GM18505 (cell line): ENCODE measurements at regions not wholly inside any gene's neighbourhood (a gene's known extent, or its start where the extent isn't known, plus 50 kb on each side); places are given as distances from the start of the nearest gene placed in this dataset.
"Not testable (repeated sequence)": the region's sequence is repeated elsewhere in the genome, so short reads cannot be mapped to it uniquely, and the experiment has no call there.

Source experiments
- ATAC-seq: cut with Tn5 transposase; IDR thresholded peaks from one replicate; pipeline ENCODE4 v1.9.1; 2021; ENCODE audit not compliant: unreplicated experiment
- POLR2A ChIP-seq: IDR thresholded peaks from 4 replicates; pipeline ENCODE4 v1.6.1; 2011; ENCODE audit warnings: borderline replicate concordance; ENCODE audit not compliant: insufficient read depth, insufficient read length; ENCODE audit errors: extremely low read depth

DNA sequence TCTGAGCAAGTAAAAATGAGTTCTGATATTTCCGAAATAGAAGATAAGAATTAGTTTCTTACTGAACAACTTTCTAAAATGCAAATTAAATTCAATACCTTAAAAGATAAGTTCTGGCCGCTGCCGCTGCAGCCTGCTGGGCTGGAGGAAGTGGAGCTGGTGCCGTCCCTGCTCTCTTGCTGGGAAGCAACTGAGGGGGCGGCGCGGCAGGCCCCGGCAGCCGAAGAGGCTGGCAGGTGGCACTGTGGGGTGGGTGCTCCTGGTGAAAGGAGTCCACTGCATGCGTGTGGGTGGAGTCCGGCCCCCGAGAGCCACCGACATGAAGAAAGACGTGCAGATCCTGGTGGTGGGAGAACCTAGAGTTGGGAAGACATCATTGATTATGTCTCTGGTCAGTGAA lies 89.5 kb upstream of the ZNF519 start:
- ATAC-seq, result no peak
- TF ChIP-seq POLR2A, result no peak

DNA sequence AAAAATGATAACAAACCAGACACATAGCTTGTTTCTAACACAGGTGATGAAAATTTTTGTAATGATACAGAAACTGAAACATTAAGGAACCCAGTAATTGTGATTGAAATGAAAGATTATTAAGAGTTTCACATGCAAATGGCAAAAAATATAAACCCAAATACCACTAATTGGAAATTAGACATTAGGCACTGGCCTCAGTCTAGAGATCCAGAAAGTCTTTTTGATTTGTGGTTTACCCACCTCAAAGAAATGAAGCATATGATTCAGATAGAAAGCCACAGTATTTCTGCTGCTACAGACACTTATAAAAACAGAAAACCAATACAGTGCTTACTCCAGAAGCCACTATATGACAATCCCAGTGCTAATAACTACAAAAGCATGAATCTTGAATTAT lies 83.7 kb upstream of the ZNF519 start:
- ATAC-seq, result not testable (repeated sequence)

DNA sequence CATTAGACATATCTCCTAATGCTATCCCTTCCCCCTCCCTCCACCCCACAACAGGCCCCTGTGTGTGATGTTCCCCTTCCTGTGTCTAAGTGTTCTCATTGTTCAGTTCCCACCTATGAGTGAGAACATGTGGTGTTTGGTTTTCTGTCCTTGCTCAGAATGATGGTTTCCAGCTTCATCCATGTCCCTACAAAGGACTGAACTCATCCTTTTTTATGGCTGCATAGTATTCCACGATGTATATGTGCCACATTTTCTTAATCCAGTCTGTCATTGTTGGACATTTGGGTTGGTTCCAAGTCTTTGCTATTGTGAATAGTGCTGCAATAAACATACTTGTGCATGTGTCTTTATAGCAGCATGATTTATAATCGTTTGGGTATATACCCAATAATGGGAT lies 71.2 kb upstream of the ZNF519 start:
- ATAC-seq, result not testable (repeated sequence)

DNA sequence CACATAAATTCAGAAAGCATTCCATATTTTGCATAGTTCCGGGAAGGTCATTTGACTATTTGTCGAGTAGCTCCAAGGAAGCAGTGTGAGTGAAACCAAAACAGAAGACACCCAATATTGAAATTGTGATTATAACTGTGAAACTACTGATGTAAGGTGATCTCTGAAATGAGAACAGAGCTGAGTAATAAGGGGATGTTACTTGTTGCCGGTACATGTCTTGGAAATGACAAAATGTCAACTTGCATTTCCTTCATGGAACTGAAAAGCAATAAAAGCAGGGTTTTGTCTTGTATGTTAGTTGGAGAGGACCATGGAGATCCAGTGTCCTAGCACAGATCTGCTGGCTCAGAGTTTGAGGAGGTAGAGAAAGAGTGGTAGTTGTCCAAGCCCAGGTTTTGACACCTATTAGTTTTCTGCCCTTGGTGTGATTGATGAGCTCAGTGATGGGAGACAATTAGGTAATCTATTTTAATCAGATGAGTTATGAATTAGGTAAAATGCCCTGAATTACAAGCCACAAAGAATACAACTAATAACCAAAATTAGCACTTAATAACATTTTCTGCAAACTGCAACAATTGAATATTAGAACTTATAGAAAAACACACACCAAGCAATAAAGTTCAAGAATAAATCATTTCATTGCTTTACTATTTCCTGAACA lies 58.7 kb upstream of the ZNF519 start:
- ATAC-seq, result peak; percentile 94

DNA sequence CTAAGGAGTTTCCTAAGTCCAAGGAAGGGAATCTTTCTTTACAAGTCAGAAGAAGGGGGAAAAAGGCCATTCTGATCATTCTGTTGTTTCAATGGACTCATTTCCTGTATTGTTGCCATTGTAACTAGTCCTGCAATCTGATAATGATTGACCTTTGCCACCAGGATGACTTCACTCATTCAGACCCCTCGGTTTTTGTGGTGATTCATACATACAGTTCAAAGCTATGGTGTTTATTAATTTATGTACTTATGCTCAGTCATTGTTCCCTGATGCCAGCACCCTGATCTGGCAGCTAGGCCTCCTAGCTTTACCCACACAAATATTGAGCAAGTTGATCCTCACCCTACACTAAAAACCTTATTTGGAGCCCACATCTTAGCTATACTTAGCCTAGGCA lies 57.6 kb upstream of the ZNF519 start:
- no peak for ATAC-seq
- TF ChIP-seq POLR2A, result no peak

DNA sequence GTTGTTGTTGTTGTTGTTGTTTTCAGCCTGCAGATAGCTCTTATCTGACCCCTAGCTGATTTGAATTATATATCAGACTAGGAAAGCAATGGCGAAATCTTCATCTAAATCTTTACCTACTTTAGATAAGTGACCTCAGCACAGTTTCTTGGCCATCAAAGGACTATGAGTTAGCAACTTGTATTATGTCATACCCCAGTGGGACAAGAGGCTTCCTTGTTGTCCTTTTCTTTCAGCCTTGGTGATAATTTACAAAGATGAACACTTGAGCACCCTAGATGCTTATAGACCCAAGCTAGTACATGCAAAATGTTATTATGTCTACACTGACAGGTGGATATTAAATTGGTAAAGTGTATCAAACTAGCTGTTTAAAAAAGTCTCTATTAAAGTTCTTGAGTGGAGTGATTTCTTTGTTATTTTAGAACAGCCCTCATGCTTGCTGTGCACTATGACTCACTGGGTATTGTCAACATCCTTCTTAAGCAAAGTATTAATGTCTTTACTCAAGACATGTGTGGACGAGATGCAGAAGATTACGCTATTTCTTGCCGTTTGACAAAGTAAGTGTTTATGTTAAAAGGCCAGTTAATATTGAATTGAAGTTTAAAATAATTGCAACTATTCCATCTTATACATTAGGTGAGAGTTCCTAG lies 56.6 kb upstream of the ZNF519 start:
- not testable (repeated sequence) for ATAC-seq
